Hepatocyte (in vitro differentiated cells): ENCODE measurements at regions not wholly inside any gene's neighbourhood (a gene's known extent, or its start where the extent isn't known, plus 50 kb on each side); places are given as distances from the start of the nearest gene placed in this dataset.
"Not testable (repeated sequence)": the region's sequence is repeated elsewhere in the genome, so short reads cannot be mapped to it uniquely, and the experiment has no call there.

Experiments
- CTCF ChIP-seq: fragments of 200-600 bp; sonication (generic); IDR thresholded peaks from 2 replicates; pipeline ENCODE4 v1.5.1; 2016; ENCODE audit warnings: antibody characterized with exemption, mild to moderate bottlenecking; ENCODE audit not compliant: poor library complexity
- EZH2phosphoT487 ChIP-seq: fragments of 200-600 bp; sonication (generic); IDR thresholded peaks from one replicate; pipeline ENCODE4 v1.6.1; 2018; ENCODE audit warnings: antibody characterized with exemption, mild to moderate bottlenecking, low read depth, moderate library complexity; ENCODE audit not compliant: unreplicated experiment, severe bottlenecking

- TF ChIP-seq CTCF, EZH2phosphoT487: not testable (repeated sequence)
Measured at GRCh38 chr14:105642486-105642885, 116.1 kb downstream of the TMEM121 start.
